Ovary (tissue), 3 donors: ENCODE measurements at regions not wholly inside any gene's neighbourhood (a gene's known extent, or its start where the extent isn't known, plus 50 kb on each side); places are given as distances from the start of the nearest gene placed in this dataset.
"Not testable (repeated sequence)": the region's sequence is repeated elsewhere in the genome, so short reads cannot be mapped to it uniquely, and the experiment has no call there.

Experiments
- CTCF ChIP-seq, 3 donors: fragments of 450-650 bp in 2 of 3; fragments of 200-600 bp in 1 of 3; IDR thresholded peaks; one replicate each; pipeline versions ENCODE4 v1.5.1 to v1.8.0; 2016 to 2022; ENCODE audit warnings: antibody characterized with exemption in 3 of 3, mild to moderate bottlenecking in 1 of 3
- POLR2A ChIP-seq: fragments of 450-650 bp; IDR thresholded peaks from one replicate; pipeline ENCODE4 v1.6.1; 2017; ENCODE audit warnings: antibody characterized with exemption, mild to moderate bottlenecking, moderate library complexity
- donor health status: DM: no; HTN: no; CAD: no.

- TF ChIP-seq CTCF (IDR thresholded peaks at IDR 0.05); POLR2A: not testable (repeated sequence)
Observed at GRCh38 chr1:206317878-206318514, 114.7 kb downstream of the SRGAP2 start.
